ENCODE measurements at regions not wholly inside any gene's neighbourhood (a gene's known extent, or its start where the extent isn't known, plus 50 kb on each side); places are given as distances from the start of the nearest gene placed in this dataset.

DNA sequence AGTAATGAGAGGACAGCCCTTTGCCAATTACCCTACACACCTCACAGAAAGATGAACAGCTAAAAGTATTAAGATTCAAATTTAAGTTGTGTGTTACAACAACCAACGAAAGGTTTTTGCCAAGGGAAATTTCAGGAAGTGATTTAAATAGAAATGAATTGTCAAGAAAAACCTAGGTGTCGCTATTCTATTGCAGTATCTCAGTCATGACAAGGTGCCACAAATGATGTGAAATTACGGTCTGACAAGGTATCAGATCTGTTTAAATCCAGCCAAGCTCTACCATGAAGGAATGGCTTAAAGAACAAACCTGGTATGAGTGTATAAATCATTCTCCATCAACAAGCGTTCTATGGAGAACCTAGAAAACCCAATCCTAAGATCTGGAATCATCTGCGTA is 189.7 kb downstream of the ATPSCKMT start:
- Histone ChIP-seq H3K18ac (ENCODE audit: insufficient read length, low read depth, low read length) (no peak overlapping the region), H3K4ac (ENCODE audit: low read depth, low read length) (no peak overlapping the region), H3K9me3 (ENCODE audit: control insufficient read depth, low read depth, low read length) (no peaks in the 10 kb centered on the region), H4K91ac (ENCODE audit: insufficient read length, low read depth, low read length) (no peak overlapping the region), H3K23me2 (ENCODE audit: insufficient read length, low read depth, low read length, poor library complexity, severe bottlenecking) (no peaks in the 10 kb centered on the region), H2BK12ac (ENCODE audit: insufficient read length, low read depth, low read length) (no peak overlapping the region), H3K79me1 (ENCODE audit: insufficient read depth, low read depth, low read length, poor library complexity, severe bottlenecking) (no peaks in the 10 kb centered on the region), H2BK120ac (ENCODE audit: low read depth, low read length, poor library complexity, severe bottlenecking) (no peak overlapping the region), H4K8ac (replicated peaks; ENCODE audit: insufficient read length, low read depth, low read length) (no peak overlapping the region), H2AFZ (ENCODE audit: low read length) (no peak overlapping the region), H3K23ac (ENCODE audit: insufficient read length, low read depth, low read length) (no peak overlapping the region), H3K27me3 (ENCODE audit: insufficient read depth, low read length) (no peaks in the 10 kb centered on the region), H3K14ac (ENCODE audit: insufficient read depth, low read length) (no peak overlapping the region), H3K4me2 (ENCODE audit: insufficient read depth, insufficient read length, low read length) (no peak overlapping the region), H3K4me1 (ENCODE audit: insufficient read depth, low read length) (peaks cover 5% of the 10 kb centered on the region), H4K20me1 (ENCODE audit: control insufficient read depth, insufficient read depth, insufficient read length) (no peaks in the 10 kb centered on the region), H3K79me2 (ENCODE audit: insufficient read depth, low read length) (no peaks in the 10 kb centered on the region), H2BK5ac (ENCODE audit: insufficient read length, low read length) (no peak overlapping the region), H3T11ph (ENCODE audit: low read length) (no peak overlapping the region), H4K5ac (ENCODE audit: insufficient read length, low read depth, low read length) (no peak overlapping the region), H3K27ac (ENCODE audit: insufficient read length, low read depth, low read length) (no peak overlapping the region), H3K56ac (ENCODE audit: insufficient read length, low read depth, low read length) (no peak overlapping the region), H3K9ac (ENCODE audit: extremely low read depth, insufficient read length, low read length) (no peak overlapping the region), H2BK20ac (ENCODE audit: low read depth, low read length, poor library complexity, severe bottlenecking) (no peak overlapping the region), H2BK15ac (ENCODE audit: low read depth, low read length) (no peak overlapping the region), H2AK5ac (ENCODE audit: insufficient read length, low read length) (no peak overlapping the region)
- H3K27ac Mint-ChIP-seq: no peak overlapping the region
- H3K4me1 Mint-ChIP-seq: peaks cover 5 to 11% of the 10 kb centered on the region in 2 experiments
- H3K36me3 Mint-ChIP-seq (ENCODE audit: insufficient read depth in 1 of 3, low read depth in 3 of 3): no peaks in the 10 kb centered on the region; a peak in 1 of 7 replicates
- no CpG with 5 or more reads among the region's 5 CpGs for WGBS (ENCODE audit: extremely low coverage, insufficient read length, low lambda C conversion rate)
- H3K27me3 Mint-ChIP-seq (ENCODE audit: low read depth): peaks cover 2% of the 10 kb centered on the region; the same call in 1 of the 2 replicates
- TF ChIP-seq, protein P1, sequence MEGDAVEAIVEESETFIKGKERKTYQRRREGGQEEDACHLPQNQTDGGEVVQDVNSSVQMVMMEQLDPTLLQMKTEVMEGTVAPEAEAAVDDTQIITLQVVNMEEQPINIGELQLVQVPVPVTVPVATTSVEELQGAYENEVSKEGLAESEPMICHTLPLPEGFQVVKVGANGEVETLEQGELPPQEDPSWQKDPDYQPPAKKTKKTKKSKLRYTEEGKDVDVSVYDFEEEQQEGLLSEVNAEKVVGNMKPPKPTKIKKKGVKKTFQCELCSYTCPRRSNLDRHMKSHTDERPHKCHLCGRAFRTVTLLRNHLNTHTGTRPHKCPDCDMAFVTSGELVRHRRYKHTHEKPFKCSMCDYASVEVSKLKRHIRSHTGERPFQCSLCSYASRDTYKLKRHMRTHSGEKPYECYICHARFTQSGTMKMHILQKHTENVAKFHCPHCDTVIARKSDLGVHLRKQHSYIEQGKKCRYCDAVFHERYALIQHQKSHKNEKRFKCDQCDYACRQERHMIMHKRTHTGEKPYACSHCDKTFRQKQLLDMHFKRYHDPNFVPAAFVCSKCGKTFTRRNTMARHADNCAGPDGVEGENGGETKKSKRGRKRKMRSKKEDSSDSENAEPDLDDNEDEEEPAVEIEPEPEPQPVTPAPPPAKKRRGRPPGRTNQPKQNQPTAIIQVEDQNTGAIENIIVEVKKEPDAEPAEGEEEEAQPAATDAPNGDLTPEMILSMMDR (conservative IDR thresholded peaks at IDR 0.05): no peak
- H3K4me3 Mint-ChIP-seq: no peak overlapping the region
- H3K9me3 Mint-ChIP-seq: peaks cover 1 to 5% of the 10 kb centered on the region in 2 experiments; a peak in 3 of 5 replicates
- DNase-seq: no peak
